ENCODE measurements at regions not wholly inside any gene's neighbourhood (a gene's known extent, or its start where the extent isn't known, plus 50 kb on each side); places are given as distances from the start of the nearest gene placed in this dataset.

DNA sequence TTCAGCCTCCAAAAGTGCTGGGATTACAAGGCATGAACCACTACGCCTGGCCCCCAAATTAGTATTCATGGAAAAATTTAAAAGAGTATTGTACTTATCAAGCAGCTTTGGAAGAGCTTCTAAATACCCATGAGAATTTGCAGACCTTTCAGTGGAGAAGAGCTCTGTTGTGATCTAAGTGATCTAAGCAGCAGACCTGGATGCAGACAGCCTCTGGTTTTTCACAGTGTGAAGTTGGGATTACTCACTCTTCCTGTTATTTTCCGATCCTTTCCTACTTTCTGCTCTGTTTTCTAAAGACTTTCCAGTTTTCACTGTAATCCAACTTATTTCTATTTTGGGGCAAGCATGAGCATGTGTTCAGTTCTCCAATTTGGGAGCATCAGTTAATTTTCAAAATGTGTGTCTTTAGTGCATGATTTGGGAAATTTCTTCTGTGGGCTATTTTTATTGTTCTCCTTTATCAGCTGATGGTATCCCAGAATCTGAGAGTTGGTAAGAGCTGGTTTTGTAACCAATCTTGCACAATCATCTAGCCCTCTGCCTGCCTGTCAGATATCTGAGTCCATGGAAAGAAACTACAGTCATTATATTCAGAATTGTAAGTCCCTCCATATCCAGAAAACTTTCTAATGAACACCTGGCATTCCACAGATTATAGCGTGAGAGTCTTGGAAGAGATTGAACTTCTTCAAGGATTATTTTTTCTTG is 207.7 kb upstream of the DTNBP1 start:
- peaks cover 8% of the 10 kb centered on the region for H3K4me1 Mint-ChIP-seq (ENCODE audit: insufficient read depth, unreplicated experiment)
- CTCF ChIA-PET: interaction anchor here (1.0 kb wide), 1 partner anchor 179 kb away, joined by 3 read pairs; no protein-coding TSS in a partner anchor
- TF ChIP-seq, protein P1, sequence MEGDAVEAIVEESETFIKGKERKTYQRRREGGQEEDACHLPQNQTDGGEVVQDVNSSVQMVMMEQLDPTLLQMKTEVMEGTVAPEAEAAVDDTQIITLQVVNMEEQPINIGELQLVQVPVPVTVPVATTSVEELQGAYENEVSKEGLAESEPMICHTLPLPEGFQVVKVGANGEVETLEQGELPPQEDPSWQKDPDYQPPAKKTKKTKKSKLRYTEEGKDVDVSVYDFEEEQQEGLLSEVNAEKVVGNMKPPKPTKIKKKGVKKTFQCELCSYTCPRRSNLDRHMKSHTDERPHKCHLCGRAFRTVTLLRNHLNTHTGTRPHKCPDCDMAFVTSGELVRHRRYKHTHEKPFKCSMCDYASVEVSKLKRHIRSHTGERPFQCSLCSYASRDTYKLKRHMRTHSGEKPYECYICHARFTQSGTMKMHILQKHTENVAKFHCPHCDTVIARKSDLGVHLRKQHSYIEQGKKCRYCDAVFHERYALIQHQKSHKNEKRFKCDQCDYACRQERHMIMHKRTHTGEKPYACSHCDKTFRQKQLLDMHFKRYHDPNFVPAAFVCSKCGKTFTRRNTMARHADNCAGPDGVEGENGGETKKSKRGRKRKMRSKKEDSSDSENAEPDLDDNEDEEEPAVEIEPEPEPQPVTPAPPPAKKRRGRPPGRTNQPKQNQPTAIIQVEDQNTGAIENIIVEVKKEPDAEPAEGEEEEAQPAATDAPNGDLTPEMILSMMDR (IDR thresholded peaks at IDR 0.05; ENCODE audit: unreplicated experiment): no peak
- no peak overlapping the region for H3K27ac Mint-ChIP-seq (ENCODE audit: low read depth, unreplicated experiment)
- BruUV-seq (replicated peaks): no TSS peak
- DNase-seq (ENCODE audit: unreplicated experiment): peak; percentile 61
- POLR2A ChIA-PET: interaction anchor here (0.6 kb wide), 2 partner anchors 147 to 157 kb away, joined by 4 read pairs; no protein-coding TSS in a partner anchor
- H3K27me3 Mint-ChIP-seq (ENCODE audit: insufficient read depth, unreplicated experiment): no peaks in the 10 kb centered on the region
- no peaks in the 10 kb centered on the region for H3K36me3 Mint-ChIP-seq (ENCODE audit: insufficient read depth, unreplicated experiment)
- H3K4me3 Mint-ChIP-seq (ENCODE audit: unreplicated experiment): no peak overlapping the region
- H3K9me3 Mint-ChIP-seq (ENCODE audit: unreplicated experiment): no peaks in the 10 kb centered on the region
- intact Hi-C loops (cut with micrococcal nuclease): no loop called here

DNA sequence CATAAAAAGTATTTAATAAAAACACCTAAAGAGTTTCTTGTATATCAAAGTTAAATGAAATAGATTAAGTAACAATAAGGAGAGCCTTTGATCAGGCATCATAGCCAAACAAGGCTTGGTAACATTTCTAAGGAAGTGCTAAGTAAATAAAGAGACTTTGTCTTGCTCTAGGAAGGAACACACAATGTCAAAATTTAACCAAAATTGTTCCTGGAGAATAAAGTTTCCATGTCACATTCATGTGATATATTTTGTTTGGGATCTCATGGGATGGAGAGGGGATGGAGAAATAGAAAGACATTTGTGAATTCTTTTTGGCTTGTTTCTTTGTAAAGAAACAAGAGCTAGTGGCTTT is 201.9 kb upstream of the DTNBP1 start:
- CTCF ChIA-PET: interaction anchor here (0.6 kb wide), 1 partner anchor 1744 kb away, joined by 3 read pairs; no protein-coding TSS in a partner anchor
- Mint-ChIP-seq H3K27me3 (ENCODE audit: insufficient read depth, unreplicated experiment) (no peaks in the 10 kb centered on the region), H3K27ac (ENCODE audit: low read depth, unreplicated experiment) (no peak overlapping the region), H3K4me1 (ENCODE audit: insufficient read depth, unreplicated experiment) (no peaks in the 10 kb centered on the region), H3K36me3 (ENCODE audit: insufficient read depth, unreplicated experiment) (no peaks in the 10 kb centered on the region), H3K9me3 (ENCODE audit: unreplicated experiment) (no peaks in the 10 kb centered on the region), H3K4me3 (ENCODE audit: unreplicated experiment) (no peak overlapping the region)
- TF ChIP-seq, protein P1 (IDR thresholded peaks at IDR 0.05; ENCODE audit: unreplicated experiment): no peak
- BruUV-seq (replicated peaks): no TSS peak
- POLR2A ChIA-PET: no interaction called here
- intact Hi-C loops (cut with micrococcal nuclease): no loop called here
- DNase-seq (ENCODE audit: unreplicated experiment): no peak

DNA sequence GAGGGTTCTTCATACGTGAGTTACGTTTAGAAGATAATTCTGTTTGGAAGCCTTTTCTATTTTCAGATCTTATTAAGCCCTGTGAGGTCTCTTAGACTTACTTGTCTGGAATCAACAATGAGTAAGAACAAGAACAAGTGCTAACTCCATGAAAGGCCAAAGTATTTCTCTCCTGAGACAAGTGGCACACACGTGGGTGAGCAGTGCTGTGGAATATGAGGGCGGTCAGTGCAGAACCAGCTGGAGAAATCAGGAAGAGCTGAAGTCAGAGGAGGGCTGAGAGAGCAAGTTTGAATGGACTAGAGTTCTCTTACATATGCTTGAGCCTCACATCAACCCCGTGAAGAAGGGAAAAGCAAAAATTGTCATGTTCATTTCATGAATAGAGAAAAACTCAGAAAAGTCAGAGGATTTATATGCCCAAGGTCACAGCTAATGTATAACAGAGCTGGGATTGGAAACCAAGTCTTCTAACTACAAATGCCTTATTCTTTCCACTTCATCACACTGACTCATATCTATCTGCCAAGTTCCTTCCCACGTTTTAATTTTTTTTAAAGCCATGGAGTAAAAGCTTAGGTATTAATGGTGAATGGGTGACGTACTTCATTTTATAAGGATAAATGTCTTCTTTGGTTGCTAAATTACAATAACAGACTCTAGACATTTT is 201.3 kb upstream of the DTNBP1 start:
- BruUV-seq (replicated peaks): no TSS peak
- POLR2A ChIA-PET: no interaction called here

GRCh38 chr6:15862810-15863209 is 200.0 kb upstream of the DTNBP1 start:
- no TSS peak for BruUV-seq (replicated peaks)
- no peaks in the 10 kb centered on the region for H3K9me3 Mint-ChIP-seq (ENCODE audit: unreplicated experiment)

More for the DNA sequence above, 201.3 kb upstream of the DTNBP1 start:
- intact Hi-C loops (cut with micrococcal nuclease): no loop called here
- DNase-seq (ENCODE audit: unreplicated experiment): no peak
- H3K36me3 Mint-ChIP-seq (ENCODE audit: insufficient read depth, unreplicated experiment): no peaks in the 10 kb centered on the region
- H3K27ac Mint-ChIP-seq (ENCODE audit: low read depth, unreplicated experiment): no peak overlapping the region
- H3K27me3 Mint-ChIP-seq (ENCODE audit: insufficient read depth, unreplicated experiment): no peaks in the 10 kb centered on the region
- CTCF ChIA-PET: interaction anchor here (0.9 kb wide), 1 partner anchor 23 kb away, joined by 5 read pairs; no protein-coding TSS in a partner anchor
- TF ChIP-seq, protein P1 (IDR thresholded peaks at IDR 0.05; ENCODE audit: unreplicated experiment): no peak
- H3K9me3 Mint-ChIP-seq (ENCODE audit: unreplicated experiment): no peaks in the 10 kb centered on the region
- H3K4me1 Mint-ChIP-seq (ENCODE audit: insufficient read depth, unreplicated experiment): no peaks in the 10 kb centered on the region
- no peak overlapping the region for H3K4me3 Mint-ChIP-seq (ENCODE audit: unreplicated experiment)

More at GRCh38 chr6:15862810-15863209, 200.0 kb upstream of the DTNBP1 start:
- Mint-ChIP-seq H3K4me1 (ENCODE audit: insufficient read depth, unreplicated experiment) (no peaks in the 10 kb centered on the region), H3K27me3 (ENCODE audit: insufficient read depth, unreplicated experiment) (no peaks in the 10 kb centered on the region), H3K4me3 (ENCODE audit: unreplicated experiment) (no peak overlapping the region), H3K27ac (ENCODE audit: low read depth, unreplicated experiment) (no peak overlapping the region), H3K36me3 (ENCODE audit: insufficient read depth, unreplicated experiment) (no peaks in the 10 kb centered on the region)
- POLR2A ChIA-PET: no interaction called here
- intact Hi-C loops (cut with micrococcal nuclease): no loop called here
- no peak for DNase-seq (ENCODE audit: unreplicated experiment)
- TF ChIP-seq, protein P1 (IDR thresholded peaks at IDR 0.05; ENCODE audit: unreplicated experiment): no peak
- CTCF ChIA-PET: no interaction called here

All from MCF 10A (cell line).